CD4-positive, alpha-beta T cell (primary cell): ENCODE measurements at regions not wholly inside any gene's neighbourhood (a gene's known extent, or its start where the extent isn't known, plus 50 kb on each side); places are given as distances from the start of the nearest gene placed in this dataset.

Experiments used
- ATAC-seq: fragments of 200-7000 bp; cut with Tn5 transposase; one replicate; pipeline ENCODE4 v1.10.0; 2022; ENCODE audit warnings: mild to moderate bottlenecking; ENCODE audit not compliant: poor library complexity
- CTCF ChIA-PET: fragments of 350-600 bp; sonication (Branson Sonifier 250); formaldehyde crosslinking; loops from one replicate; lab custom pipeline; 2021; ENCODE audit warnings: antibody characterized with exemption, inconsistent platforms; lab: Charles Lee
- POLR2A ChIA-PET: fragments of 350-600 bp; sonication (Branson Sonifier 250); formaldehyde crosslinking; loops from one replicate; lab custom pipeline; 2021; ENCODE audit warnings: antibody characterized with exemption, inconsistent platforms; lab: Charles Lee
- DNase-seq, 14 experiments: peaks; one replicate each; pipeline ENCODE4 v3.0.0-alpha.2; 2013 to 2020; ENCODE audit warnings: mixed read lengths in 2 of 14
- H3K27ac ChIP-seq, 2 donors: one replicate each; pipeline versions ENCODE4 v1.5.1 to v1.7.0; 2013; ENCODE audit warnings: low read length in 2 of 2, low read depth in 1 of 2, mild to moderate bottlenecking in 1 of 2
- H3K27me3 ChIP-seq, 2 experiments: 1 replicate in 1 of 2; 2 replicates in 1 of 2; pipeline versions ENCODE4 v1.6.1 to v1.7.0; 2013; ENCODE audit warnings: low read length in 2 of 2, control low read depth in 1 of 2, mild to moderate bottlenecking in 1 of 2, moderate library complexity in 1 of 2; ENCODE audit not compliant: insufficient read depth in 2 of 2, control insufficient read depth in 1 of 2
- H3K36me3 ChIP-seq: one replicate; pipeline ENCODE4 v1.6.1; 2013; ENCODE audit warnings: low read length, control low read depth; ENCODE audit not compliant: insufficient read depth
- H3K4me1 ChIP-seq: one replicate; pipeline ENCODE4 v1.6.1; 2013; ENCODE audit warnings: low read length, control low read depth; ENCODE audit not compliant: insufficient read depth
- H3K4me3 ChIP-seq: one replicate; pipeline ENCODE4 v1.5.1; 2013; ENCODE audit warnings: mild to moderate bottlenecking, low read length, moderate library complexity
- H3K9me3 ChIP-seq, 2 experiments: 1 replicate in 1 of 2; 2 replicates in 1 of 2; pipeline versions ENCODE4 v1.6.1 to v1.7.0; 2013; ENCODE audit warnings: low read length in 2 of 2, mild to moderate bottlenecking in 2 of 2, control low read depth in 1 of 2, moderate library complexity in 1 of 2; ENCODE audit not compliant: control insufficient read depth in 1 of 2, insufficient read depth in 1 of 2
- H3K27ac Mint-ChIP-seq: one replicate; pipeline ENCODE4 v1.8.0; 2020; ENCODE audit warnings: mixed read lengths
- H3K27me3 Mint-ChIP-seq: one replicate; pipeline ENCODE4 v1.8.0; 2021; ENCODE audit warnings: mixed read lengths
- H3K36me3 Mint-ChIP-seq: one replicate; pipeline ENCODE4 v1.8.0; 2021; ENCODE audit warnings: low read depth, mixed read lengths
- H3K4me1 Mint-ChIP-seq: one replicate; pipeline ENCODE4 v1.8.0; 2021; ENCODE audit warnings: low read depth, mixed read lengths
- H3K4me3 Mint-ChIP-seq: one replicate; pipeline ENCODE4 v1.8.0; 2020; ENCODE audit warnings: mild to moderate bottlenecking, mixed read lengths
- H3K9me3 Mint-ChIP-seq: one replicate; pipeline ENCODE4 v1.8.0; 2020; ENCODE audit warnings: mixed read lengths
- intact Hi-C, 2 experiments: fragments of 100-400 bp; cut with DNase I in 1 of 2; cut with micrococcal nuclease in 1 of 2; formaldehyde crosslinking; loops; one replicate each; pipeline versions ENCODE4 v1.15.1 to v1.9.0; 2023 to 2025; cut with DNase I, micrococcal nuclease
- TF ChIP-seq, protein P1 (sequence below): fragments of 200-600 bp; IDR thresholded peaks from one replicate; pipeline ENCODE4 v1.8.0; 2022; ENCODE audit warnings: antibody characterized with exemption, mild to moderate bottlenecking

DNA sequence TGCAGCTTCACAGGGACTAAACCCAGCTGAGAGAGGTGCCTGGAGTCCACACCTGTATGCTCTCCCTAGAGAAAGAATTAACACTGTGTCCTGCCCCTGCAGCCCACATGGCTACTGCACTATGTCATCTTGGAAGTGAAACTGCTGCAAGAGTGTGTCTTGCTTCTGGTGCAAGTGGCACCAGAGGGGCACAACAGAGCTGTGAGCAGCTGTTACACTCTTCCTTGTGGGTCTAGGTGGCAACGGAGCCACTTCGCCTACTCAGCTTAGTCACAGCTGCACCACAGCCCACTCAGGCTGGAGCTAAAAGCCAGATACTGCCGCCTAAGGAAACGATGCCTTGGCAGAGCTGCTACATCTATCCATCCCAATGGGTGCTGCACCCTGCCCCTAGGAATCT lies 391.4 kb downstream of the COL12A1 start:
- no peaks in the 10 kb centered on the region for H3K4me1 Mint-ChIP-seq
- H3K27ac Mint-ChIP-seq: no peak overlapping the region
- Histone ChIP-seq H3K9me3 (no peaks in the 10 kb centered on the region), H3K27me3 (no peaks in the 10 kb centered on the region), H3K4me1 (no peaks in the 10 kb centered on the region), H3K36me3 (no peaks in the 10 kb centered on the region), H3K27ac (no peak overlapping the region), H3K4me3 (no peak overlapping the region)
- DNase-seq: no peak
- H3K4me3 Mint-ChIP-seq: no peak overlapping the region
- intact Hi-C loops: no loop called here
- POLR2A ChIA-PET: no interaction called here
- ATAC-seq: no peak
- no peaks in the 10 kb centered on the region for H3K36me3 Mint-ChIP-seq
- CTCF ChIA-PET: no interaction called here
- peaks cover 15% of the 10 kb centered on the region for H3K9me3 Mint-ChIP-seq
- TF ChIP-seq, protein P1, sequence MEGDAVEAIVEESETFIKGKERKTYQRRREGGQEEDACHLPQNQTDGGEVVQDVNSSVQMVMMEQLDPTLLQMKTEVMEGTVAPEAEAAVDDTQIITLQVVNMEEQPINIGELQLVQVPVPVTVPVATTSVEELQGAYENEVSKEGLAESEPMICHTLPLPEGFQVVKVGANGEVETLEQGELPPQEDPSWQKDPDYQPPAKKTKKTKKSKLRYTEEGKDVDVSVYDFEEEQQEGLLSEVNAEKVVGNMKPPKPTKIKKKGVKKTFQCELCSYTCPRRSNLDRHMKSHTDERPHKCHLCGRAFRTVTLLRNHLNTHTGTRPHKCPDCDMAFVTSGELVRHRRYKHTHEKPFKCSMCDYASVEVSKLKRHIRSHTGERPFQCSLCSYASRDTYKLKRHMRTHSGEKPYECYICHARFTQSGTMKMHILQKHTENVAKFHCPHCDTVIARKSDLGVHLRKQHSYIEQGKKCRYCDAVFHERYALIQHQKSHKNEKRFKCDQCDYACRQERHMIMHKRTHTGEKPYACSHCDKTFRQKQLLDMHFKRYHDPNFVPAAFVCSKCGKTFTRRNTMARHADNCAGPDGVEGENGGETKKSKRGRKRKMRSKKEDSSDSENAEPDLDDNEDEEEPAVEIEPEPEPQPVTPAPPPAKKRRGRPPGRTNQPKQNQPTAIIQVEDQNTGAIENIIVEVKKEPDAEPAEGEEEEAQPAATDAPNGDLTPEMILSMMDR: no peak
- H3K27me3 Mint-ChIP-seq: no peaks in the 10 kb centered on the region

DNA sequence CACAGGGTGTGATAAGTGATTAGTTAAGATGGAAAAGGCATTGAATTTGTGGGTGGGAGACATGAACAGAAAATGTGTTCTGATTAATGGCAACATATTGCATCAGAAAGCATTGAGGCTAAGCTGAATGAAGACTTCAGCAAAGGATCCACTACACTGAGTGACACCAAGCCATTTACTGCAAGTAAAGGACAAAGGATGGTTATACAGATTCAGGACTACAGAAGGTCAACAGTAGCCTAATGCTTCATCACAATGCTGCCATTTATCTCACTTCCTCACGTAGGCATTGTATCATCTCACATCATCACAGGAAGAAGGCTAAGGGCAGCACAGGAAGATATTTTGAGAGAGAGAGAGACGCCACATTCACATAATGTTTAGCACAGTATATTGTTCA lies 398.2 kb downstream of the COL12A1 start:
- Mint-ChIP-seq H3K4me3 (no peak overlapping the region), H3K9me3 (no peaks in the 10 kb centered on the region), H3K27ac (no peak overlapping the region), H3K36me3 (no peaks in the 10 kb centered on the region), H3K27me3 (no peaks in the 10 kb centered on the region), H3K4me1 (no peaks in the 10 kb centered on the region)
- Histone ChIP-seq H3K4me3 (no peak overlapping the region), H3K27me3 (no peaks in the 10 kb centered on the region), H3K9me3 (no peaks in the 10 kb centered on the region), H3K4me1 (no peaks in the 10 kb centered on the region), H3K27ac (no peak overlapping the region), H3K36me3 (no peaks in the 10 kb centered on the region)
- TF ChIP-seq, protein P1: no peak
- DNase-seq (no peak), ATAC-seq (no peak)
- intact Hi-C loops: no loop called here
- ChIA-PET CTCF (no interaction called here), POLR2A (no interaction called here)

- no peaks in the 10 kb centered on the region for H3K4me1 Mint-ChIP-seq
- intact Hi-C loops: no loop called here
- POLR2A ChIA-PET: no interaction called here
- H3K36me3 Mint-ChIP-seq: no peaks in the 10 kb centered on the region
- TF ChIP-seq, protein P1: no peak
- H3K27me3 ChIP-seq: no peaks in the 10 kb centered on the region
- no peak for DNase-seq
- H3K27ac ChIP-seq: no peak overlapping the region
- H3K4me1 ChIP-seq: no peaks in the 10 kb centered on the region
- CTCF ChIA-PET: no interaction called here
- no peaks in the 10 kb centered on the region for H3K36me3 ChIP-seq
- H3K4me3 ChIP-seq: no peak overlapping the region
- H3K4me3 Mint-ChIP-seq: no peak overlapping the region
- H3K9me3 Mint-ChIP-seq: peaks cover 2% of the 10 kb centered on the region
- no peak for ATAC-seq
- no peak overlapping the region for H3K27ac Mint-ChIP-seq
- no peaks in the 10 kb centered on the region for H3K27me3 Mint-ChIP-seq
- H3K9me3 ChIP-seq: peaks cover 0 to 1% of the 10 kb centered on the region in 2 experiments
Observed at GRCh38 chr6:74805916-74806696, 399.7 kb downstream of the COL12A1 start.
